Epithelial cell of proximal tubule (primary cell): ENCODE measurements at regions not wholly inside any gene's neighbourhood (a gene's known extent, or its start where the extent isn't known, plus 50 kb on each side); places are given as distances from the start of the nearest gene placed in this dataset.

Experiments used
- DNase-seq: peaks from one replicate; pipeline ENCODE4 v3.0.0-alpha.2; 2011; ENCODE audit warnings: low read depth
- H3K4me3 ChIP-seq: 2 replicates; pipeline ENCODE4 v1.5.1; 2011; ENCODE audit warnings: low read depth, mild to moderate bottlenecking, low read length
- CTCF ChIP-seq: conservative IDR thresholded peaks from 2 replicates; pipeline ENCODE4 v1.5.1; 2012; ENCODE audit warnings: low read depth, mild to moderate bottlenecking, low read length

DNA sequence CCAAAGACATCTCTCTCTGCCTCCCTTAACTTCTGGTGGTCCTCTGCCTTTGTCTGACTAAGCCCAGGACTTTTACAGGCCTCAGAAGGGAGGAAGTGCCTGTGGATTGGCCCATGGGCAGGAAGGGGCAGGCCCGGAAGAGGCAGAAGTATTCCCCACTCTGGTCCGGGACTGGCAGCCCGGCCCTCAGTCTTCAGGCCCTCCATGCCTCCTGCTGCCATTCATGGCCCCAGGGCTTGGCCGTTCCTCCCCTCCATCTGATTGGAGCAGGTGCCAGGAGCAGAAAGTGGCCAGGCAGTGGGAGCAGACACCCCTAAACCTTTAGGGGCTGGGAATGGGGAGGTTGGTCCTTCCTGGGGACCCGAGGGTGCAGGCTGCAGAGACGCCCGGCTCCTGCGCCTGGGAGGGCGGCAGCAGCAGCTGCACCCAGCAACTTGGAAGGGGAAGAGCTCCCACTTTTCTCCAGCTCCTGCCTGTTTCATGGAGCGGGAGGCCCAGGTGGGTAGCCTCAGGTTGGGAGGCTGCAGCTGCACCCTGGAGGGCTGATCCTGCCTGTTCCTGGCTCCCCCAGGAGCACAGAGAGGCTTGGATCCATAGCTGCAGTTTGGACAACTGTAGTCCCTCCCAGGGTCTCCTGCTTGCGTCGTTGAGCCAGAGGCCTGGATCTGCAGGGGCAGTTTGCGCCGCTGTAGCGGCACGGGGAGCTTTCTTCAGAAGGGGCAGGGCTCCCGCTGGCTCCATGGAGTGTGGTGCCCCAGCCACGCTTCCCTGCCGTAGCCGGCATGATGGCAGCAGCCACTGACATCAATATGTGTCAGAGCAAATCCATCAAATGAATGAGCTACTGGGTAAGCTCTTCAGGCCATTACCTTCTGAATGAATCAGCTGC, 661.5 kb upstream of the NUDT12 start:
- DNase-seq, result no peak
- no peak overlapping the region for H3K4me3 ChIP-seq
- no peak for TF ChIP-seq CTCF

- TF ChIP-seq CTCF, result no peak
- DNase-seq, result no peak
- no peak overlapping the region for H3K4me3 ChIP-seq
Measured at GRCh38 chr5:104218200-104218599, 655.6 kb upstream of the NUDT12 start.

DNA sequence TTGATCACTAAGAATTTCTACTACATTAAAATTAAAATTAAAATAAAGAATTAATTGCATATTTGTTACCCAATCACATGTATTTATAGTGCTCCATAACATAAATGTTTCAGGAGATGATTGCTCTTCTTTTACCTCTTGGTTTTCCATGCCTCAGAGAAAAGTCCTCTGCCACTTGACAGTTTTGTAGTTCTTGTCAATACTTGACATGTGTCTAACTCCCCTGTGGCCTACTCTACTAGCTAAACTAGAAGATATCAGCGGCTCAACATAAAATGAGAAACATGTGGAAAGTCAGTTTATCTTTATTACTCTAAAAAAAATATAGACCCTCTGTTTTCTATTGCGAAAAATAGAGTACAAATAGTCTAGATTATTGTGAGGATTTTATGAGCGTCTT, 650.6 kb upstream of the NUDT12 start:
- TF ChIP-seq CTCF, result no peak
- DNase-seq, result no peak
- H3K4me3 ChIP-seq, result no peak overlapping the region

DNA sequence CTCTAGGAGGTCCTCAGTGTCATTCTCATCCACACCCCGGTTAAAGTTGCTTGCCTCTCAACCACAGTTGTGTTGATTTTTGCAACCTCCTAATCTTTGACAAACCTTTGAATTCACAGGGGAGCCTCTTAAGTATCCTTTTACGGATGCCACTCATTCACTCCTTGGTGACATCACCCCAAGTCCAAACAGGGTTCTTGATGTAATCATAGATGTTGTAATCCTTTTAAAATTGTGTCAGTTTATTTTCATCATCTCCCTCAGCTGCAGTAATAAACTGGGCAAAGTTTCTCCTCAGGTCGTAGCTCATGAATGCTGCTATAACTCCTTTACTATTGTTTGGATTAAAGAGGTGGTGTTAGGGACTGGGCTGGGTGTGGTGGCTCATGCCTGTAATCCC, 637.2 kb upstream of the NUDT12 start:
- TF ChIP-seq CTCF, result no peak
- no peak overlapping the region for H3K4me3 ChIP-seq
- DNase-seq, result no peak

- TF ChIP-seq CTCF, result no peak
- no peak overlapping the region for H3K4me3 ChIP-seq
- DNase-seq, result no peak
Measured at GRCh38 chr5:104198156-104198555, 635.6 kb upstream of the NUDT12 start.

GRCh38 chr5:104189909-104190308, 627.3 kb upstream of the NUDT12 start:
- no peak for TF ChIP-seq CTCF
- no peak for DNase-seq
- H3K4me3 ChIP-seq, result no peak overlapping the region

- TF ChIP-seq CTCF, result no peak
- no peak overlapping the region for H3K4me3 ChIP-seq
- no peak for DNase-seq
Measured at GRCh38 chr5:104189031-104189430, 626.4 kb upstream of the NUDT12 start.
